GM12873 (cell line): ENCODE measurements at regions not wholly inside any gene's neighbourhood (a gene's known extent, or its start where the extent isn't known, plus 50 kb on each side); places are given as distances from the start of the nearest gene placed in this dataset.

Experiments
- TF ChIP-seq, protein P1 (sequence below): IDR thresholded peaks from 2 replicates; pipeline ENCODE4 v1.5.1; 2012; ENCODE audit warnings: low read depth, mild to moderate bottlenecking, moderate library complexity, low read length, control low read depth; ENCODE audit not compliant: insufficient read depth; ENCODE audit errors: missing control alignments

DNA sequence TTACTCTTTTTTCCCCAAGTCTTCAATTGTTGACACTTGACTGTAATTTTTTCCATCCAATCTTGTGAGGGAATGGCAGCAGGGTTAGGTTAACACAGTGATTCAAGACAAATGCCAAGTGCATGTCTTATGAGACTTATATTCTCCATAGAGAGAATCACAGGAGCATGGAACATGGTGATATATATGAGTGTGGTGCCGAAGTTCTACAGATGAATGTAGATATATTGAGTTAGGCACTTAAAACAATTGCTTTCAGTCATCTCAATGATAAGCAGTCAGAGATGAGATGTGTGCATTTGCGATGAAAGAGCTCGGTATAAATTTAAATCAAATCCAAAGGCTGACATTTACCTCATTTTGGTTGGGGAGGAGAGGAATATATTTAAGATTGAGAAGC lies 211.2 kb downstream of the CDH10 start:
- TF ChIP-seq, protein P1, sequence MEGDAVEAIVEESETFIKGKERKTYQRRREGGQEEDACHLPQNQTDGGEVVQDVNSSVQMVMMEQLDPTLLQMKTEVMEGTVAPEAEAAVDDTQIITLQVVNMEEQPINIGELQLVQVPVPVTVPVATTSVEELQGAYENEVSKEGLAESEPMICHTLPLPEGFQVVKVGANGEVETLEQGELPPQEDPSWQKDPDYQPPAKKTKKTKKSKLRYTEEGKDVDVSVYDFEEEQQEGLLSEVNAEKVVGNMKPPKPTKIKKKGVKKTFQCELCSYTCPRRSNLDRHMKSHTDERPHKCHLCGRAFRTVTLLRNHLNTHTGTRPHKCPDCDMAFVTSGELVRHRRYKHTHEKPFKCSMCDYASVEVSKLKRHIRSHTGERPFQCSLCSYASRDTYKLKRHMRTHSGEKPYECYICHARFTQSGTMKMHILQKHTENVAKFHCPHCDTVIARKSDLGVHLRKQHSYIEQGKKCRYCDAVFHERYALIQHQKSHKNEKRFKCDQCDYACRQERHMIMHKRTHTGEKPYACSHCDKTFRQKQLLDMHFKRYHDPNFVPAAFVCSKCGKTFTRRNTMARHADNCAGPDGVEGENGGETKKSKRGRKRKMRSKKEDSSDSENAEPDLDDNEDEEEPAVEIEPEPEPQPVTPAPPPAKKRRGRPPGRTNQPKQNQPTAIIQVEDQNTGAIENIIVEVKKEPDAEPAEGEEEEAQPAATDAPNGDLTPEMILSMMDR, result no peak
